ENCODE measurements at regions not wholly inside any gene's neighbourhood (a gene's known extent, or its start where the extent isn't known, plus 50 kb on each side); places are given as distances from the start of the nearest gene placed in this dataset.
A peak's percentile ranks its signal among the peaks of the same experiment; 100 is the strongest.

- DNase-seq (ENCODE audit: low read depth), result no peak
- H3K4me3 ChIP-seq (ENCODE audit: low read depth, low read length), result no peak overlapping the region
- TF ChIP-seq POLR2A (IDR thresholded peaks at IDR 0.05; ENCODE audit: extremely low read depth, insufficient read length), result no peak
- TF ChIP-seq, protein P1, sequence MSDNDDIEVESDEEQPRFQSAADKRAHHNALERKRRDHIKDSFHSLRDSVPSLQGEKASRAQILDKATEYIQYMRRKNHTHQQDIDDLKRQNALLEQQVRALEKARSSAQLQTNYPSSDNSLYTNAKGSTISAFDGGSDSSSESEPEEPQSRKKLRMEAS (IDR thresholded peaks at IDR 0.05; ENCODE audit: low read depth, low read length), result no peak
- TF ChIP-seq MYC (IDR thresholded peaks at IDR 0.05; ENCODE audit: low read depth, low read length), result no peak
- TF ChIP-seq, protein P2, sequence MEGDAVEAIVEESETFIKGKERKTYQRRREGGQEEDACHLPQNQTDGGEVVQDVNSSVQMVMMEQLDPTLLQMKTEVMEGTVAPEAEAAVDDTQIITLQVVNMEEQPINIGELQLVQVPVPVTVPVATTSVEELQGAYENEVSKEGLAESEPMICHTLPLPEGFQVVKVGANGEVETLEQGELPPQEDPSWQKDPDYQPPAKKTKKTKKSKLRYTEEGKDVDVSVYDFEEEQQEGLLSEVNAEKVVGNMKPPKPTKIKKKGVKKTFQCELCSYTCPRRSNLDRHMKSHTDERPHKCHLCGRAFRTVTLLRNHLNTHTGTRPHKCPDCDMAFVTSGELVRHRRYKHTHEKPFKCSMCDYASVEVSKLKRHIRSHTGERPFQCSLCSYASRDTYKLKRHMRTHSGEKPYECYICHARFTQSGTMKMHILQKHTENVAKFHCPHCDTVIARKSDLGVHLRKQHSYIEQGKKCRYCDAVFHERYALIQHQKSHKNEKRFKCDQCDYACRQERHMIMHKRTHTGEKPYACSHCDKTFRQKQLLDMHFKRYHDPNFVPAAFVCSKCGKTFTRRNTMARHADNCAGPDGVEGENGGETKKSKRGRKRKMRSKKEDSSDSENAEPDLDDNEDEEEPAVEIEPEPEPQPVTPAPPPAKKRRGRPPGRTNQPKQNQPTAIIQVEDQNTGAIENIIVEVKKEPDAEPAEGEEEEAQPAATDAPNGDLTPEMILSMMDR (IDR thresholded peaks at IDR 0.05; ENCODE audit: low read depth, low read length), result no peak
These were observed 68.2 kb upstream of the B3GAT1 start for GRCh38 chr11:134480136-134480712.

DNA sequence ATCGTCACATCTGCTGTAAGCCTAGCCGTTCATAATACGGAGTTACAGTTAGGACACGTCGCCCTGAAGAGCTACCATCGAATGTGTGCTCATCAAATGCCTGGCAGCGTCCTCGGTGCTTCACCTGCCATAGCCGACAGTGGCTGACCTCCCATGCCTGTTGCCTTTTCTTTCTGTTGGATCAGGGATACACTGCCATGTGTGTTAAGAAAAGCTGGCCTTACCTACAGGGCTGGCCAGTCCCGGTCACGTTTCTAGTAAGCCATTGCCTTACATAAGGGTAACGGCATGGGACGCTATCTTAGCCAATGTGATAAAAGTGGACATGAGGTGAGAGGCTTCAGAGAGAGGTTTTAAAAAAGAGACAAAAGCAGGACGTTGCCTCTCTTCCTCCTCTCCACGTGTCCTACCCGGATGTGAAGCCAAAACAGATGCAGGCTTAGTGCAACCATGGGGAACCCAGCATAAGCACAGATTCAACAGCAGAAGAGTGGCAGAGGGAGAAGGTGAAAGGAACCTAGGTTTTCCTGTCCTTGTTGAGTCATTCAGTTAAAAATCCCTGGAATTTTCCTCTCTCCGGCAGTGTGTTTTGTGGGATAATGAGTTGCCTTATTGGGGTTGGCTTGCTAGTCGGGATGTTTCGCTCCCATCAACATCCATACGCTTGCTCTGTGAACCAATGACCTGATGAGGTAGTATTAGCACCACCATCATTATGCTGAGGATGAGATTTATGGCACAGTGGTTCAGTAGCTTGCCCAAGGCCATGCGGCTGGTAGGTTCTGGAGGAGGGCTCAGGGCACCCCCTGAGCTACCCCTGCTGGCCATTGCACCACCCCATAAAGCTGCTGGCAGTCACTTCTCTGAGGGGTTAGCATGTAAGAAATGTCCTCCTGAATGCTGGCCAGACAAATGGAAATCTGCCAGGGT is 67.4 kb upstream of the B3GAT1 start:
- H3K4me3 ChIP-seq (ENCODE audit: low read depth, low read length), result no peak overlapping the region
- TF ChIP-seq MYC (IDR thresholded peaks at IDR 0.05; ENCODE audit: low read depth, low read length), result no peak
- DNase-seq (ENCODE audit: low read depth), result no peak

DNA sequence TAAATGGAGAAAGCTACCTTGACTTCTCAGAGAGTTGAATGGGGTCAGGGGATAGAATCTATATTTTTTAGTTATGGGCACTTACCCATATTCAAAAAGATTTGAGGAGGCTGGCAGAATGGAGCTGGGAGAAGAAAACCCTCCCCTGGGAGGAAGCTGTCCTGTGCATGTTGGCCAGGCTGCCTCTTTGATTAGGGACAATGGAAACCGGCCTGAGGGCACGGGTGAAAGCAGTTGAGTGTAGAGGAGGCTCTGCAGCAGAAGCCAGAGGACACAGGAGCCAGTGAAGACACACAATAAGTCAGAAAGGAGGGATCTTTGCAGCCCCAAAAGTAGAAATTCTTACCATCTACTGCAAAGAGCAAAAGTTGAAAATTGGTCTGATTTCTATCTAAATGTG is 66.6 kb upstream of the B3GAT1 start:
- TF ChIP-seq MYC (IDR thresholded peaks at IDR 0.05; ENCODE audit: low read depth, low read length), result no peak
- TF ChIP-seq, protein P1 (IDR thresholded peaks at IDR 0.05; ENCODE audit: low read depth, low read length), result no peak
- no peak for TF ChIP-seq POLR2A (IDR thresholded peaks at IDR 0.05; ENCODE audit: extremely low read depth, insufficient read length)
- TF ChIP-seq, protein P2 (IDR thresholded peaks at IDR 0.05; ENCODE audit: low read depth, low read length), result no peak
- no peak overlapping the region for H3K4me3 ChIP-seq (ENCODE audit: low read depth, low read length)
- no peak for DNase-seq (ENCODE audit: low read depth)

DNA sequence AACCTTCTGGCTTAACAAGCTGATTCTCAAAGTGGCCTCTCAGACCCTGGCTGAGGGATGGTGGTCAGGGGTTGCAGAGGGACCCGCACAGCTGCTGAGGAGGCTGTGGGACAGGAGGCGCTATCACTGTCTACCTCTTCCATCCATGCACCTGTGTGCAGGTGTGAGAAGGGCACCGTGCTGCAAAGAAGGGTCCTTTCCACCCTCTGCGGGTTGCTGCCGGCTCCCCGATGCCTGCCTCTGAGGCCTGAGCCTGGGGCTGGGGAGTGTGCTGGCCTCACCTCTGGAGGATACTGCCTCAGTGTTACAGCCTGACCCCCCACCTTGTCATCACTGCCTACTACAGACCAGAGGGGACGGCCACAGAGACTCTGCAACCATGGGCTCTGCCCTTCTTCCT is 66.1 kb upstream of the B3GAT1 start:
- H3K4me3 ChIP-seq (ENCODE audit: low read depth, low read length), result no peak overlapping the region
- no peak for DNase-seq (ENCODE audit: low read depth)
- TF ChIP-seq, protein P1 (IDR thresholded peaks at IDR 0.05; ENCODE audit: low read depth, low read length), result no peak
- TF ChIP-seq, protein P2 (IDR thresholded peaks at IDR 0.05; ENCODE audit: low read depth, low read length), result no peak
- no peak for TF ChIP-seq POLR2A (IDR thresholded peaks at IDR 0.05; ENCODE audit: extremely low read depth, insufficient read length)

GRCh38 chr11:134477486-134477885 is 65.4 kb upstream of the B3GAT1 start:
- TF ChIP-seq MYC (IDR thresholded peaks at IDR 0.05; ENCODE audit: low read depth, low read length), result no peak
- TF ChIP-seq, protein P2 (IDR thresholded peaks at IDR 0.05; ENCODE audit: low read depth, low read length), result no peak
- TF ChIP-seq, protein P1 (IDR thresholded peaks at IDR 0.05; ENCODE audit: low read depth, low read length), result no peak
- TF ChIP-seq POLR2A (IDR thresholded peaks at IDR 0.05; ENCODE audit: extremely low read depth, insufficient read length), result no peak
- DNase-seq (ENCODE audit: low read depth), result no peak
- no peak overlapping the region for H3K4me3 ChIP-seq (ENCODE audit: low read depth, low read length)

- TF ChIP-seq POLR2A (IDR thresholded peaks at IDR 0.05; ENCODE audit: extremely low read depth, insufficient read length) (no peak), MYC (IDR thresholded peaks at IDR 0.05; ENCODE audit: low read depth, low read length) (no peak)
- TF ChIP-seq, protein P1 (IDR thresholded peaks at IDR 0.05; ENCODE audit: low read depth, low read length), result no peak
- TF ChIP-seq, protein P2 (IDR thresholded peaks at IDR 0.05; ENCODE audit: low read depth, low read length), result no peak
- peak; percentile 31 for DNase-seq (ENCODE audit: low read depth)
- H3K4me3 ChIP-seq (ENCODE audit: low read depth, low read length), result no peak overlapping the region
These were observed 64.5 kb upstream of the B3GAT1 start for GRCh38 chr11:134476435-134477021.

All from NB4 (cell line).